Vagina (tissue), 2 donors: ENCODE measurements at regions not wholly inside any gene's neighbourhood (a gene's known extent, or its start where the extent isn't known, plus 50 kb on each side); places are given as distances from the start of the nearest gene placed in this dataset.

Source experiments
- DNase-seq, 2 donors: peaks; one replicate each; pipeline ENCODE4 v3.0.0-alpha.2; 2017; ENCODE audit errors: extremely low spot score in 2 of 2
- H3K27ac ChIP-seq: fragments of 200-600 bp; sonication (generic); one replicate; pipeline ENCODE4 v1.5.1; 2019
- H3K27me3 ChIP-seq: fragments of 200-600 bp; sonication (generic); one replicate; pipeline ENCODE4 v1.5.1; 2019
- H3K36me3 ChIP-seq, 2 donors: fragments of 200-600 bp; sonication (generic); one replicate each; pipeline ENCODE4 v1.5.1; 2017 to 2019
- H3K4me1 ChIP-seq: fragments of 200-600 bp; sonication (generic); one replicate; pipeline ENCODE4 v1.5.1; 2019
- H3K4me3 ChIP-seq, 2 donors: fragments of 200-600 bp; sonication (generic); 1 replicate in 1 of 2; 2 replicates in 1 of 2; pipeline ENCODE4 v1.5.1; 2016 to 2019
- H3K9me3 ChIP-seq: fragments of 200-600 bp; sonication (generic); one replicate; pipeline ENCODE4 v1.5.1; 2019
- CTCF ChIP-seq, 3 experiments: fragments of 450-650 bp in 2 of 3; fragments of 200-600 bp in 1 of 3; sonication (generic) in 1 of 3; IDR thresholded peaks; one replicate each; pipeline ENCODE4 v1.5.1; 2017 to 2019; ENCODE audit warnings: antibody characterized with exemption in 3 of 3, mild to moderate bottlenecking in 2 of 3, moderate library complexity in 2 of 3
- POLR2A ChIP-seq, 2 donors: fragments of 450-650 bp; IDR thresholded peaks; one replicate each; pipeline ENCODE4 v1.6.1; 2017; ENCODE audit warnings: antibody characterized with exemption in 2 of 2, mild to moderate bottlenecking in 2 of 2, moderate library complexity in 2 of 2
- POLR2AphosphoS5 ChIP-seq, 2 donors: sonication (generic); formaldehyde crosslinking; IDR thresholded peaks; one replicate each; pipeline ENCODE4 v1.9.0; 2017; ENCODE audit warnings: antibody characterized with exemption in 2 of 2, mild to moderate bottlenecking in 2 of 2, low read depth in 1 of 2; ENCODE audit not compliant: insufficient read depth in 1 of 2
- intact Hi-C: fragments of 100-400 bp; cut with DNase I; formaldehyde crosslinking; loops from one replicate; pipeline ENCODE4 v1.15.1; 2023

DNA sequence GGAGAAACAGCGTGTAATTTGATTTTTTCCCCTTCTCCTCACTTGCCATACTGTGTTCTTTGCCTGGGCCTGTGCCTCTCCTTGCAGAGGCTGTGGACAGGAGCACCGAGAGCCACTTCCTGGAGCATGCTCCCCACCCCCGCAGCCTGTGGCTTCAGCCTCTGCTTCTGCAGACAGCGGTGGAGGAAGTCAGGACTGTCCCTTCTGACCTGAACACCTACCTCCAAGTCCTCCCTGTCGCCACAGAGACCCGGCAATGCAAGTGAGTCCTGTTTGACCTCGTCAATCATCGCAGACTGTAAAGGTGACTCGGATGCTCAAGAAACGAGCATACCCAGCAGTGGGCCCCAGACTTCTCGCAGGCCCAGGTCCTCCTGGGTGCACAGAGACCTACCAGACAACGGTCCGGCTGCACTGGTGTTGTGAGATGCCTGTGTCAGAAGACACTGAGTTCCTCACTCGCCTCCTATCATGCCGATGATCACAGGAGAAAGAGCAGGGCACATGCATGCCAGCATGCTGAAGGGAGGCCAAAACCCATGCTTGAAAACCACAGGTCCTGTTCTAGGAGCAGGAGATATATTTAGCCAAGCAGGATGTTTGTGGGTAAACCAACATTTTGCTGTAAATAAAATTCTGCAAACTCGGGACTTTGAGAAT, 198.8 kb downstream of the AUH start:
- Histone ChIP-seq H3K36me3 (no peaks in the 10 kb centered on the region), H3K4me1 (peaks cover 29% of the 10 kb centered on the region), H3K4me3 (no peak overlapping the region), H3K9me3 (no peaks in the 10 kb centered on the region), H3K27me3 (no peaks in the 10 kb centered on the region), H3K27ac (no peak overlapping the region)
- intact Hi-C loops, result no loop called here
- TF ChIP-seq POLR2AphosphoS5 (IDR thresholded peaks at IDR 0.05; ENCODE audit: insufficient read depth in 1 of 2, low read depth in 1 of 2) (peak in 1 of 2 donors; percentile 54), POLR2A (IDR thresholded peaks at IDR 0.05) (no peak), CTCF (IDR thresholded peaks at IDR 0.05) (no peak)
- DNase-seq, result no peak

DNA sequence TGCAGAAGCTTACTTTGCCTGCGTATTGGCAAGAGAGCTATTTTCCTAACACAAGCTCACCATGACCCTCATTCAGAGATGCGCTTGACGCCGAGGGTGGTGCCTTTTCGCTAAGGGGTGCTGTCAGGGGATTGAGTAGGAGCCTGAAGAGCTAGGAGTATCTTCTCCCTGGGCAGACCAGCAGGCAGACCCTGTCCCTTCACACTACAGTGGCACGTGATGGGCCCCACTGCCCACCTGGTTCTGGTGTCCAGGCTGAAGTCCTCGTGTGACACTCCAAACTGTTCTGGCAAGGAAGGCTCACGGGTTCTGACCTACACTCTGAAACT, 198.3 kb downstream of the AUH start:
- peaks cover 24% of the 10 kb centered on the region for H3K4me1 ChIP-seq
- H3K9me3 ChIP-seq, result no peaks in the 10 kb centered on the region
- peak in 1 of 2 donors; percentile 85 for DNase-seq
- no peak overlapping the region for H3K4me3 ChIP-seq
- intact Hi-C loops, result no loop called here
- H3K27ac ChIP-seq, result no peak overlapping the region
- TF ChIP-seq POLR2A (IDR thresholded peaks at IDR 0.05) (no peak), CTCF (IDR thresholded peaks at IDR 0.05) (no peak), POLR2AphosphoS5 (IDR thresholded peaks at IDR 0.05; ENCODE audit: insufficient read depth in 1 of 2, low read depth in 1 of 2) (no peak)
- H3K27me3 ChIP-seq, result no peaks in the 10 kb centered on the region
- no peaks in the 10 kb centered on the region for H3K36me3 ChIP-seq

- H3K9me3 ChIP-seq, result no peaks in the 10 kb centered on the region
- peak; percentile 81 to 84 for DNase-seq
- no peak overlapping the region for H3K4me3 ChIP-seq
- intact Hi-C loops, result no loop called here
- no peaks in the 10 kb centered on the region for H3K27me3 ChIP-seq
- no peak overlapping the region for H3K27ac ChIP-seq
- peaks cover 24% of the 10 kb centered on the region for H3K4me1 ChIP-seq
- TF ChIP-seq CTCF (IDR thresholded peaks at IDR 0.05) (no peak), POLR2A (IDR thresholded peaks at IDR 0.05) (no peak), POLR2AphosphoS5 (IDR thresholded peaks at IDR 0.05; ENCODE audit: insufficient read depth in 1 of 2, low read depth in 1 of 2) (no peak)
- H3K36me3 ChIP-seq, result no peaks in the 10 kb centered on the region
Observed at GRCh38 chr9:91163773-91164471, 197.8 kb downstream of the AUH start.
